ENCODE measurements at regions not wholly inside any gene's neighbourhood (a gene's known extent, or its start where the extent isn't known, plus 50 kb on each side); places are given as distances from the start of the nearest gene placed in this dataset.

DNA sequence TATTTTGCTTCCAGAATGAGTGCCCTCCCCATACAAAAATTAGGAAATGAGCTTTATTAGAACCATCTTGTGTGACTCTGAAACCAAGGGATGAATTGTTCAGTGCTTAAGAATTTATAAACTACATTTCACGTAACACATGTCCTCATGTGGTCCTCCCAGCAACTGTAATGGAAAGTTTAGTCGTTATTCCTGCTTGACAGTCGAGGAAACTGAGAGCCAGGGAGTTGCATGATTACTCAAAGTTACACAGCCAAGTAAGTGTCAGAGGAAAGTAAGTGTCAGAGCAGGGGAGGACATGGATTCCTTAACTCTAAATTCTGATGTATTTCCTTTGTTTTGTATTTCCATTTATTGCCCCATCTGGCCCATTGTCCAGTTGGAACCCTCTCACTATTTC is 453.9 kb downstream of the FUT8 start:
- no peak for ATAC-seq (ENCODE audit: insufficient read depth, low read depth)
- Histone ChIP-seq H4K20me1 (ENCODE audit: insufficient read depth, low read length) (no peaks in the 10 kb centered on the region), H3K4me1 (ENCODE audit: insufficient read depth, low read length) (peaks cover 70% of the 10 kb centered on the region), H3K27ac (ENCODE audit: low read length) (peak overlapping the region; percentile 85), H3K79me2 (ENCODE audit: insufficient read depth, low read length) (no peaks in the 10 kb centered on the region), H3K36me3 (ENCODE audit: insufficient read depth, low read length) (no peaks in the 10 kb centered on the region), H2AFZ (ENCODE audit: low read depth, low read length) (peak overlapping the region; percentile 24; the same call in 1 of the 2 replicates), H3K9me3 (ENCODE audit: insufficient read depth, low read length, severe bottlenecking) (no peaks in the 10 kb centered on the region), H3K27me3 (ENCODE audit: insufficient read depth, low read length, poor library complexity) (no peaks in the 10 kb centered on the region), H3K4me3 (ENCODE audit: low read depth in 1 of 2, low read length in 2 of 2) (no peak overlapping the region), H3K4me2 (ENCODE audit: insufficient read depth, low read length) (no peak overlapping the region), H3K9ac (ENCODE audit: low read depth, low read length) (no peak overlapping the region)
- no peak for DNase-seq
- TF ChIP-seq EZH2 (IDR thresholded peaks at IDR 0.05; ENCODE audit: borderline replicate concordance, low read depth, low read length, severe bottlenecking): no peak
- TF ChIP-seq, protein P1, sequence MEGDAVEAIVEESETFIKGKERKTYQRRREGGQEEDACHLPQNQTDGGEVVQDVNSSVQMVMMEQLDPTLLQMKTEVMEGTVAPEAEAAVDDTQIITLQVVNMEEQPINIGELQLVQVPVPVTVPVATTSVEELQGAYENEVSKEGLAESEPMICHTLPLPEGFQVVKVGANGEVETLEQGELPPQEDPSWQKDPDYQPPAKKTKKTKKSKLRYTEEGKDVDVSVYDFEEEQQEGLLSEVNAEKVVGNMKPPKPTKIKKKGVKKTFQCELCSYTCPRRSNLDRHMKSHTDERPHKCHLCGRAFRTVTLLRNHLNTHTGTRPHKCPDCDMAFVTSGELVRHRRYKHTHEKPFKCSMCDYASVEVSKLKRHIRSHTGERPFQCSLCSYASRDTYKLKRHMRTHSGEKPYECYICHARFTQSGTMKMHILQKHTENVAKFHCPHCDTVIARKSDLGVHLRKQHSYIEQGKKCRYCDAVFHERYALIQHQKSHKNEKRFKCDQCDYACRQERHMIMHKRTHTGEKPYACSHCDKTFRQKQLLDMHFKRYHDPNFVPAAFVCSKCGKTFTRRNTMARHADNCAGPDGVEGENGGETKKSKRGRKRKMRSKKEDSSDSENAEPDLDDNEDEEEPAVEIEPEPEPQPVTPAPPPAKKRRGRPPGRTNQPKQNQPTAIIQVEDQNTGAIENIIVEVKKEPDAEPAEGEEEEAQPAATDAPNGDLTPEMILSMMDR (IDR thresholded peaks at IDR 0.05; ENCODE audit: borderline replicate concordance, extremely low read depth, low read length, poor library complexity, severe bottlenecking): no peak

- TF ChIP-seq EZH2 (IDR thresholded peaks at IDR 0.05; ENCODE audit: borderline replicate concordance, low read depth, low read length, severe bottlenecking): no peak
- TF ChIP-seq, protein P1 (IDR thresholded peaks at IDR 0.05; ENCODE audit: borderline replicate concordance, extremely low read depth, low read length, poor library complexity, severe bottlenecking): no peak
- no peak overlapping the region for H3K4me2 ChIP-seq (ENCODE audit: insufficient read depth, low read length)
- no peak overlapping the region; the same call in 1 of the 2 replicates for H2AFZ ChIP-seq (ENCODE audit: low read depth, low read length)
- peaks cover 66% of the 10 kb centered on the region for H3K4me1 ChIP-seq (ENCODE audit: insufficient read depth, low read length)
- H3K9ac ChIP-seq (ENCODE audit: low read depth, low read length): no peak overlapping the region
- no peaks in the 10 kb centered on the region for H3K9me3 ChIP-seq (ENCODE audit: insufficient read depth, low read length, severe bottlenecking)
- no peaks in the 10 kb centered on the region for H3K79me2 ChIP-seq (ENCODE audit: insufficient read depth, low read length)
- peak overlapping the region; percentile 85 for H3K27ac ChIP-seq (ENCODE audit: low read length)
- H3K27me3 ChIP-seq (ENCODE audit: insufficient read depth, low read length, poor library complexity): no peaks in the 10 kb centered on the region
- H4K20me1 ChIP-seq (ENCODE audit: insufficient read depth, low read length): no peaks in the 10 kb centered on the region
- no peak overlapping the region for H3K4me3 ChIP-seq (ENCODE audit: low read depth in 1 of 2, low read length in 2 of 2)
- H3K36me3 ChIP-seq (ENCODE audit: insufficient read depth, low read length): no peaks in the 10 kb centered on the region
- DNase-seq (no peak), ATAC-seq (ENCODE audit: insufficient read depth, low read depth) (no peak)
These were observed 454.4 kb downstream of the FUT8 start for GRCh38 chr14:65866886-65867285.

- Histone ChIP-seq H3K9ac (ENCODE audit: low read depth, low read length) (peak overlapping the region; percentile 2; the same call in 1 of the 2 replicates), H3K4me3 (ENCODE audit: low read depth in 1 of 2, low read length in 2 of 2) (no peak overlapping the region), H3K4me1 (ENCODE audit: insufficient read depth, low read length) (peaks cover 61% of the 10 kb centered on the region), H2AFZ (ENCODE audit: low read depth, low read length) (no peak overlapping the region), H3K79me2 (ENCODE audit: insufficient read depth, low read length) (no peaks in the 10 kb centered on the region), H3K9me3 (ENCODE audit: insufficient read depth, low read length, severe bottlenecking) (no peaks in the 10 kb centered on the region), H3K36me3 (ENCODE audit: insufficient read depth, low read length) (no peaks in the 10 kb centered on the region), H3K27ac (ENCODE audit: low read length) (peak overlapping the region; percentile 85), H3K27me3 (ENCODE audit: insufficient read depth, low read length, poor library complexity) (no peaks in the 10 kb centered on the region), H4K20me1 (ENCODE audit: insufficient read depth, low read length) (no peaks in the 10 kb centered on the region), H3K4me2 (ENCODE audit: insufficient read depth, low read length) (no peak overlapping the region)
- TF ChIP-seq, protein P1 (IDR thresholded peaks at IDR 0.05; ENCODE audit: borderline replicate concordance, extremely low read depth, low read length, poor library complexity, severe bottlenecking): no peak
- TF ChIP-seq EZH2 (IDR thresholded peaks at IDR 0.05; ENCODE audit: borderline replicate concordance, low read depth, low read length, severe bottlenecking): no peak
- DNase-seq: peak; percentile 58
- ATAC-seq (ENCODE audit: insufficient read depth, low read depth): peak; percentile 53
These were observed 454.8 kb downstream of the FUT8 start for GRCh38 chr14:65867333-65867732.

GRCh38 chr14:65872536-65872935 is 460.0 kb downstream of the FUT8 start:
- no peak for TF ChIP-seq EZH2 (IDR thresholded peaks at IDR 0.05; ENCODE audit: borderline replicate concordance, low read depth, low read length, severe bottlenecking)
- TF ChIP-seq, protein P1 (IDR thresholded peaks at IDR 0.05; ENCODE audit: borderline replicate concordance, extremely low read depth, low read length, poor library complexity, severe bottlenecking): no peak
- Histone ChIP-seq H3K36me3 (ENCODE audit: insufficient read depth, low read length) (no peaks in the 10 kb centered on the region), H2AFZ (ENCODE audit: low read depth, low read length) (peak overlapping the region; percentile 13; the same call in 1 of the 2 replicates)

More at GRCh38 chr14:65872536-65872935, 460.0 kb downstream of the FUT8 start:
- Histone ChIP-seq H3K79me2 (ENCODE audit: insufficient read depth, low read length) (no peaks in the 10 kb centered on the region), H3K27me3 (ENCODE audit: insufficient read depth, low read length, poor library complexity) (no peaks in the 10 kb centered on the region), H4K20me1 (ENCODE audit: insufficient read depth, low read length) (no peaks in the 10 kb centered on the region), H3K27ac (ENCODE audit: low read length) (no peak overlapping the region), H3K4me2 (ENCODE audit: insufficient read depth, low read length) (no peak overlapping the region), H3K9me3 (ENCODE audit: insufficient read depth, low read length, severe bottlenecking) (peaks cover 3% of the 10 kb centered on the region), H3K4me3 (ENCODE audit: low read depth in 1 of 2, low read length in 2 of 2) (no peak overlapping the region), H3K9ac (ENCODE audit: low read depth, low read length) (no peak overlapping the region), H3K4me1 (ENCODE audit: insufficient read depth, low read length) (peaks cover 31% of the 10 kb centered on the region)
- ATAC-seq (ENCODE audit: insufficient read depth, low read depth) (no peak), DNase-seq (no peak)
